ENCODE measurements at regions not wholly inside any gene's neighbourhood (a gene's known extent, or its start where the extent isn't known, plus 50 kb on each side); places are given as distances from the start of the nearest gene placed in this dataset.

GRCh38 chr3:135490219-135490915 is 475.2 kb upstream of the PPP2R3A start:
- Histone ChIP-seq H3K4me3 (no peak overlapping the region), H3K9me3 (ENCODE audit: low read depth) (no peaks in the 10 kb centered on the region), H3K36me3 (no peaks in the 10 kb centered on the region), H3K27ac (no peak overlapping the region), H3K27me3 (no peaks in the 10 kb centered on the region), H3K4me1 (ENCODE audit: low read depth) (no peaks in the 10 kb centered on the region)
- TF ChIP-seq CTCF (IDR thresholded peaks at IDR 0.05; ENCODE audit: low read depth, low read length): no peak
- DNase-seq (ENCODE audit: low read depth in 1 of 2, low spot score in 1 of 2): no peak

GRCh38 chr3:135491491-135492205 is 473.9 kb upstream of the PPP2R3A start:
- DNase-seq (ENCODE audit: low read depth in 1 of 2, low spot score in 1 of 2): no peak
- Histone ChIP-seq H3K9me3 (ENCODE audit: low read depth) (no peaks in the 10 kb centered on the region), H3K27ac (no peak overlapping the region), H3K27me3 (no peaks in the 10 kb centered on the region), H3K4me3 (no peak overlapping the region), H3K4me1 (ENCODE audit: low read depth) (no peaks in the 10 kb centered on the region), H3K36me3 (no peaks in the 10 kb centered on the region)
- TF ChIP-seq CTCF (IDR thresholded peaks at IDR 0.05; ENCODE audit: low read depth, low read length): no peak

GRCh38 chr3:135495891-135496290 is 469.6 kb upstream of the PPP2R3A start:
- Histone ChIP-seq H3K9me3 (ENCODE audit: low read depth) (no peaks in the 10 kb centered on the region), H3K36me3 (no peaks in the 10 kb centered on the region), H3K27ac (no peak overlapping the region), H3K27me3 (peaks cover 5% of the 10 kb centered on the region), H3K4me1 (ENCODE audit: low read depth) (no peaks in the 10 kb centered on the region), H3K4me3 (no peak overlapping the region)
- no peak for DNase-seq (ENCODE audit: low read depth in 1 of 2, low spot score in 1 of 2)
- TF ChIP-seq CTCF (IDR thresholded peaks at IDR 0.05; ENCODE audit: low read depth, low read length): no peak

- TF ChIP-seq CTCF (IDR thresholded peaks at IDR 0.05; ENCODE audit: low read depth, low read length): no peak
Measured at GRCh38 chr3:135497979-135498378, 467.5 kb upstream of the PPP2R3A start.

GRCh38 chr3:135499426-135499825 is 466.1 kb upstream of the PPP2R3A start:
- TF ChIP-seq CTCF (IDR thresholded peaks at IDR 0.05; ENCODE audit: low read depth, low read length): no peak
- Histone ChIP-seq H3K27ac (no peak overlapping the region), H3K9me3 (ENCODE audit: low read depth) (no peaks in the 10 kb centered on the region), H3K27me3 (peaks cover 14% of the 10 kb centered on the region), H3K36me3 (no peaks in the 10 kb centered on the region), H3K4me3 (no peak overlapping the region), H3K4me1 (ENCODE audit: low read depth) (no peaks in the 10 kb centered on the region)
- DNase-seq (ENCODE audit: low read depth in 1 of 2, low spot score in 1 of 2): no peak

More at GRCh38 chr3:135497979-135498378, 467.5 kb upstream of the PPP2R3A start:
- H3K4me1 ChIP-seq (ENCODE audit: low read depth): no peaks in the 10 kb centered on the region
- H3K9me3 ChIP-seq (ENCODE audit: low read depth): no peaks in the 10 kb centered on the region
- peaks cover 8% of the 10 kb centered on the region for H3K27me3 ChIP-seq
- H3K36me3 ChIP-seq: no peaks in the 10 kb centered on the region
- no peak overlapping the region for H3K4me3 ChIP-seq
- no peak for DNase-seq (ENCODE audit: low read depth in 1 of 2, low spot score in 1 of 2)
- no peak overlapping the region for H3K27ac ChIP-seq
